Pancreas (tissue), 10 donors: ENCODE measurements at regions not wholly inside any gene's neighbourhood (a gene's known extent, or its start where the extent isn't known, plus 50 kb on each side); places are given as distances from the start of the nearest gene placed in this dataset.
"Not testable (repeated sequence)": the region's sequence is repeated elsewhere in the genome, so short reads cannot be mapped to it uniquely, and the experiment has no call there.

Experiments used
- ATAC-seq, 4 donors: fragments of 200-7000 bp; cut with Tn5 transposase; one replicate each; pipeline versions ENCODE4 v1.8.0 to v1.9.1; 2020; ENCODE audit warnings: mild to moderate bottlenecking in 4 of 4, moderate library complexity in 4 of 4
- DNase-seq, 6 donors: peaks; one replicate each; pipeline ENCODE4 v3.0.0-alpha.2; 2020
- FAIRE-seq: peaks from 2 replicates; lab custom pipeline; 2012; peaks lifted over from hg19 to GRCh38; lab: Jason Lieb, UNC
- H3K27ac ChIP-seq, 4 donors: fragments of 200-600 bp; sonication (generic); 1 replicate in 3 of 4; 2 replicates in 1 of 4; pipeline versions ENCODE4 v1.5.0 to v1.8.0; 2020
- H3K27me3 ChIP-seq, 4 donors: fragments of 200-600 bp; one replicate each; pipeline ENCODE4 v1.8.0; 2021
- H3K36me3 ChIP-seq, 3 donors: fragments of 200-600 bp; sonication (generic) in 1 of 3; one replicate each; pipeline versions ENCODE4 v1.5.0 to v1.8.0; 2020 to 2021
- H3K4me1 ChIP-seq, 3 donors: fragments of 200-600 bp; one replicate each; pipeline ENCODE4 v1.8.0; 2021
- H3K4me3 ChIP-seq, 4 donors: fragments of 200-600 bp; sonication (generic) in 2 of 4; one replicate each; pipeline versions ENCODE4 v1.5.0 to v1.8.0; 2020 to 2021
- H3K9me3 ChIP-seq, 4 donors: fragments of 200-600 bp; one replicate each; pipeline ENCODE4 v1.8.0; 2021
- WGBS, 2 donors: extraction: QIAGEN DNeasy Blood & Tissue Kit; methylation state at CpG; one replicate each; pipeline ENCODE4 v1.1.7; 2013; 5-methylcytosine and 5-hydroxymethylcytosine counted together
- intact Hi-C, 3 donors: fragments of 100-400 bp; cut with DNase I; formaldehyde crosslinking; loops; one replicate each; pipeline versions ENCODE4 v1.11.1 to v1.14.2; 2022
- TF ChIP-seq, protein P1 (sequence below), 4 donors: fragments of 200-600 bp; sonication (generic) in 3 of 4; IDR thresholded peaks; one replicate each; pipeline versions ENCODE4 v1.5.0 to v1.8.0; 2021; ENCODE audit warnings: antibody characterized with exemption in 4 of 4
- donor health status: healthy with polysubstance abuse.
- donor health status: DM: no; HTN: no; CAD: no; lungs with moderate emphysema.
- donor health status: DM: no; HTN: no; CAD: no.
- donor health status: control.
- donor health status: control.
- donor health status: Bipolar disorder and iron deficiency.
- donor health status: DM: yes; HTN: yes; CAD: no.
- donor health status: DM: no; HTN: no; CAD: no.
- donor health status: DM: no; HTN: no; CAD: no.
- donor health status: DM: yes; HTN: yes; CAD: no.

DNA sequence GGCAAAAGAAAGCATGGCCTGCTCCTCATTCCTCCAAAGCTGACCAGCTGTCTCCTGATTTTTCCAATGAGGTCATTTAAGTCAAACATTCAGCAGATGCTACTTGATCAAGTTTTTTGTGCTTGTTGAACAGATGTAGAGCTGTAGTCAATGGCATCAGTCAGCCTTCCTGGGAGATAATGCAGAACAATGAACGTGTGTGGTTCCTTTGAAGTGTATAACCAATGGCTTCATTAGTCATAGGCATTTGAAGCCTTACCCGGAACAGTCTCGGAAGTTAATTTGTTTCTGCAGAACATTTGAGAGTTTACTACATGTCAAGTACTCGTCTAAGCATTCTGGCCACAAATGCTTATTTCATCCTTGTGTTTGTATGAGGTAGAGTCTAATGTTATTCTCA is 227.1 kb downstream of the ADRA2A start:
- DNase-seq (no peak), ATAC-seq (peak in 1 of 4 donors; percentile 22), FAIRE-seq (no peak)
- no peaks in the 10 kb centered on the region for H3K4me1 ChIP-seq
- no peaks in the 10 kb centered on the region for H3K27me3 ChIP-seq
- intact Hi-C loops: no loop called here
- no peak overlapping the region for H3K4me3 ChIP-seq
- TF ChIP-seq, protein P1, sequence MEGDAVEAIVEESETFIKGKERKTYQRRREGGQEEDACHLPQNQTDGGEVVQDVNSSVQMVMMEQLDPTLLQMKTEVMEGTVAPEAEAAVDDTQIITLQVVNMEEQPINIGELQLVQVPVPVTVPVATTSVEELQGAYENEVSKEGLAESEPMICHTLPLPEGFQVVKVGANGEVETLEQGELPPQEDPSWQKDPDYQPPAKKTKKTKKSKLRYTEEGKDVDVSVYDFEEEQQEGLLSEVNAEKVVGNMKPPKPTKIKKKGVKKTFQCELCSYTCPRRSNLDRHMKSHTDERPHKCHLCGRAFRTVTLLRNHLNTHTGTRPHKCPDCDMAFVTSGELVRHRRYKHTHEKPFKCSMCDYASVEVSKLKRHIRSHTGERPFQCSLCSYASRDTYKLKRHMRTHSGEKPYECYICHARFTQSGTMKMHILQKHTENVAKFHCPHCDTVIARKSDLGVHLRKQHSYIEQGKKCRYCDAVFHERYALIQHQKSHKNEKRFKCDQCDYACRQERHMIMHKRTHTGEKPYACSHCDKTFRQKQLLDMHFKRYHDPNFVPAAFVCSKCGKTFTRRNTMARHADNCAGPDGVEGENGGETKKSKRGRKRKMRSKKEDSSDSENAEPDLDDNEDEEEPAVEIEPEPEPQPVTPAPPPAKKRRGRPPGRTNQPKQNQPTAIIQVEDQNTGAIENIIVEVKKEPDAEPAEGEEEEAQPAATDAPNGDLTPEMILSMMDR (IDR thresholded peaks at IDR 0.05): no peak
- H3K27ac ChIP-seq: no peak overlapping the region
- H3K9me3 ChIP-seq: no peaks in the 10 kb centered on the region
- WGBS, 2 donors: 48 to 50% methylated on average over 4 of the region's 4 CpGs
- no peaks in the 10 kb centered on the region for H3K36me3 ChIP-seq

DNA sequence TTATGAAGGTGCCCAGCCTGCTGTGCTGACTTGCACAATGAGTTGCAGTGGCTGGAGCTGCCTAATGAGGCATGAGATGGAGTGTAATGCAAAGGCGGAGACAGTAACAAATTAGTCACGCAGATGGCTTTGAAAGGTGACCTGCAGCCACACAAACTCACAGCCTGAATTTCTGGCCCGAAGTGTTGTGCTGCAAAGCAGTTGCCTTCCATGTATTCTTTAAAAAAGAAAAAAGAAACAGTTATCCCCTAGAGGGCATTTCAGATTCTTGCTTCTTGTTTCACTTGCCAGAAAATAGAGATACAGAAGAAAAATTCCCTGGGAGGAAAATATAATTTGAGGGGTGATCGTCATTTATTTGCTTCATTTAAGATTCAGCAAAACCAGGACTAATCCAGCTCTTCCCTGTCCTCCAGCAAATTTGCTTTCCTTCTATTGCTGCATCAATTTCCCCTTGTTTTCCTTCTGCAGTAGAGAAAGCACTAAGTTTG is 239.9 kb downstream of the ADRA2A start:
- Histone ChIP-seq H3K4me3 (no peak overlapping the region), H3K27me3 (no peaks in the 10 kb centered on the region), H3K9me3 (no peaks in the 10 kb centered on the region), H3K27ac (no peak overlapping the region), H3K4me1 (no peaks in the 10 kb centered on the region), H3K36me3 (no peaks in the 10 kb centered on the region)
- TF ChIP-seq, protein P1 (IDR thresholded peaks at IDR 0.05): no peak
- WGBS, 2 donors: 38 to 43% methylated on average over 4 of the region's 4 CpGs
- intact Hi-C loops: no loop called here
- FAIRE-seq (no peak), ATAC-seq (peak in 2 of 4 donors; percentile 71 to 74), DNase-seq (peak in 2 of 6 donors; percentile 4 to 14)

DNA sequence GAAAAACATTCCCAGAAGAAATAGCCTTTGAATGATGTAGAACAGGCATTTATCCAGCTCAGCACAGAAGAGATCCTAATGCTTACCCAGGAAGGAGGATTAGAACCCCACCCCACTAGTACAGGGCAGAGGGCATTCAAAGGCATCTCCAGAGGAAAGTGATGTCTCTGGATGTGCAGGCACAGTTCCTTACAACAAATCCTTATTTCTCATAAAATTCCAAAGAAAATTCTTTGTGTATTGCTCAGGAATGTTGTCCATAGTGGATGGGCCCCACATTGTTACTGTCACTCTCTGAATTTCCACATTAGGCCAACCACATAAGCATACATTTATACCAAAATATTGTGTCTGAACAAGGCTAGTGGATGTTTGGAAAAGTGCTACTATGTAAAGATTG is 243.0 kb downstream of the ADRA2A start:
- Histone ChIP-seq H3K4me1 (no peaks in the 10 kb centered on the region), H3K9me3 (no peaks in the 10 kb centered on the region), H3K27me3 (no peaks in the 10 kb centered on the region), H3K36me3 (no peaks in the 10 kb centered on the region), H3K4me3 (no peak overlapping the region), H3K27ac (no peak overlapping the region)
- TF ChIP-seq, protein P1 (IDR thresholded peaks at IDR 0.05): no peak
- no peak for ATAC-seq
- intact Hi-C loops: no loop called here
- no peak for FAIRE-seq
- no peak for DNase-seq

DNA sequence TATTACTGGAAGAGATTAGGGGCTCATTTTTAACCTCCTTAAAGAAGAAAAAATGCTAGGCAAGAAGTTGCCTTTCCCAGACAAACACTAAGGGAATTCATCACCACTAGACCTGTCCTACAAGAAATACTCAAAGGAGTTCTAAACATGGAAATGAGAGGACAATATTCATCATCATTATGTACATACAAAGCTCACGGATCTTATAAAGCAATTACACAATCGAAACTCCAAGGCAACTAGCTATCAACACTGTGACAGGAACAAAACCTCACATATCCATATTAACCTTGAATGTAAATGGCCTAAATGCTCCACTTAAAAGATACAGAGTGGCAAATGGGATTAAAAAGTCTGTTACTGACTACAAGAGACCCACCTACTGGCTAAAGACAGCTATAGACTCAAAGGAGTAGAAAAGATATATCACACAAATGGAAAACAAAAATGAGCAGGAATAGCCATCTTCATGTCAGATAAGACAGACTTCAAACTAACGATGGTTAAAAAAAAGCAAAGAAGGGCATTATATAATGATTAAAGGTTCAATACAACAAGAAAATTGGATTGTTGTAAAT is 246.6 kb downstream of the ADRA2A start:
- TF ChIP-seq, protein P1 (IDR thresholded peaks at IDR 0.05): no peak
- Histone ChIP-seq H3K4me3 (no peak overlapping the region), H3K27ac (no peak overlapping the region), H3K9me3 (no peaks in the 10 kb centered on the region), H3K27me3 (no peaks in the 10 kb centered on the region), H3K36me3 (no peaks in the 10 kb centered on the region), H3K4me1 (no peaks in the 10 kb centered on the region)
- ATAC-seq (no peak), FAIRE-seq (no peak), DNase-seq (no peak)
- intact Hi-C loops: no loop called here
- 53 to 66% methylated on average over 3 of the region's 3 CpGs for WGBS, 2 donors

DNA sequence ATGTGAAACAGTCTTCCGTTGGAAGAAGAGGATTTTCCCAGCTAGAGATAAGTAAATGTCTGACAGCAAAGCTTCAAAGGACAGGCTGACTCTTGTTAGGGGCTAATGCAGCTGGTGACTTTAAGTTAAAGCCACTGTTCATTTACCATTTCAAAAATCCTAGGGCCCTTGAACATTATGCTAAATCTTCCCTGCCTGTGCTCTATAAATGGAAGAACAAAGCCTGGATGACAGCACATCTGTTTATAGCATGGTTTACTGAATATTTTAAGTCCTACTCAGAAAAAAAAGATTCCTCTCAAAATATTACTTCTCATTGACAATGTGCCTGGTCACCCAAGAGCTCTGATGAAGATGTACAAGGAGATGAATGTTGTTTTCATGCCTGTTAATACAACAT is 255.3 kb downstream of the ADRA2A start:
- H3K36me3 ChIP-seq, H3K9me3 ChIP-seq, H3K4me1 ChIP-seq, intact Hi-C loops, FAIRE-seq, DNase-seq, H3K4me3 ChIP-seq, H3K27ac ChIP-seq, ATAC-seq, H3K27me3 ChIP-seq: not testable (repeated sequence)
- WGBS, 2 donors: 34 to 68% methylated on average over 1 of the region's 1 CpG
